GM04503 (cell line): ENCODE measurements at regions not wholly inside any gene's neighbourhood (a gene's known extent, or its start where the extent isn't known, plus 50 kb on each side); places are given as distances from the start of the nearest gene placed in this dataset.

Source experiments
- DNase-seq: peaks from one replicate; pipeline ENCODE4 v3.0.0-alpha.2; 2012; ENCODE audit warnings: low read depth

DNA sequence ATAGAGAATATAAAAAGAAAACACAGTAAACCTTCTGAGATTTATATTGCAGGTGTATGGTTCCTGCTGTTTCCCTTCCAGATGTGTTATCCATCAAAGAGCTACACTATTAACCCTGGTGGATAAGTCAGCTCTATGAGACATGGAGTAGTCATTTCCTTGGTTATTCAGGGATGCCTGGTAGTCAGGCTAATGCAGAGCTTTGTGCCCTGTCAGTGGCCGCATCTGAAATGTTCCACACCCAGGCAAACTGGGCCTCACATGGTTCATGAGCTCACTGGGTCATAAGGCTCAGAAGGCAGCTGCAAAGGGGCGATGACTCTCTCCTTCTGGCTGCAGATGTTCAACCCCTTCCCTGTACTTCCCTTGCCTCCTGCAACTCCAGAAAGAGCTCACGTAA is 473.6 kb downstream of the EPHA7 start:
- no peak for DNase-seq

DNA sequence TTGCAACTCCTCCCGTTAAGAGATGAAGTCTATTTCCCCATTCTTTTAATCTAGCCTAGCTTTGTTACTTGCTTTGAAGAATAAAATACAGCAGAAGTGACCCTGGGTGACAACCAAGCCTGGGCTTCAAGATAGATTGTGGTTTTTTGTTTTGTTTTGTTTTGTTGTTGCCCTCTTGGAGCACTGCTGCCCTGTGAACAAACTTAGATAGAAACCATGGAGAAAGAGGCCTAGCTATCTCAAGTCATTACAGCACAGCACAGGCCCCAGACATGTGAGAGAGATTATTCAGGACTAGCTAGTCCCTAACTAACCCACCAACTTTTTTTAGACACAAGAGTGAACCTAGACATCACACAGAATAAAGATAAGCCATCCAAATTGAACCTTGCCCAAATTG is 475.2 kb downstream of the EPHA7 start:
- no peak for DNase-seq

DNA sequence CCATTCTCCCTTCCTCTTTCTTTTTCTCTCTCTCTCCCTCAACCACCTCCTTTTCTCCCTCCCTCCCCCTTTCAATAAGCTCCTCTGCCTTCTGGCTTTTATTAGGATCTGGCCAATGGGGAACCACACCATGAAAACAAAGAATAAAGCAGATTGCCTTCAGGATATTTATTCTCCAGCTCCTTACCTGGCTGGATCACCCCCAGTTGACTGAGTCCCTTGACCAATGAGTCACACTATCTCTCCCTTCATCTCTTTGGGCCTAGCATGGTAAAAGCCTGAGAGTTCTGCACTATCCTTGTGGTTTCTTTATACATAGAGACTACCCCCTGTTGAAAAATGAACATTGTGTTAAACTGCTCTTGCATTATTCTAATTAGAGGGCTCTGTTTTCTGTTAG is 476.8 kb downstream of the EPHA7 start:
- DNase-seq, result no peak

DNA sequence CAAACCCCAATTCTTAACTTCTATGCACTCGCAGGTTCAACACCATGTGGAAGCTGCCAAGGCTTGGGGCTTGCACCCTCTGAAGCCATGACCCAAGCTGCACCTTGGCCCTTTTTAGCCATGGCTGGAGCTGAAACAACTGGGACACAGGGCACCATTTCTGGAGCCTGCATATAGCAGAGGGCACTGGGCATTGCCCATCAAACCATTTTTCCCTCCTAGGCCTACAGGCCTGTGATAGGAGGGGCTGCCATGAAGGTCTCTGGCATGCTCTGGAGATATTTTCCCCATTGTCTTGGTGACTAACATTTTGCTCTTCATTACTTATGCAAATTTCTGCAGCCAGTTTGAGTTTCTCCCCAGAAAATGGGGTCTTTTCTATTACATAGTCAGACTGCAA is 484.7 kb downstream of the EPHA7 start:
- DNase-seq, result no peak

DNA sequence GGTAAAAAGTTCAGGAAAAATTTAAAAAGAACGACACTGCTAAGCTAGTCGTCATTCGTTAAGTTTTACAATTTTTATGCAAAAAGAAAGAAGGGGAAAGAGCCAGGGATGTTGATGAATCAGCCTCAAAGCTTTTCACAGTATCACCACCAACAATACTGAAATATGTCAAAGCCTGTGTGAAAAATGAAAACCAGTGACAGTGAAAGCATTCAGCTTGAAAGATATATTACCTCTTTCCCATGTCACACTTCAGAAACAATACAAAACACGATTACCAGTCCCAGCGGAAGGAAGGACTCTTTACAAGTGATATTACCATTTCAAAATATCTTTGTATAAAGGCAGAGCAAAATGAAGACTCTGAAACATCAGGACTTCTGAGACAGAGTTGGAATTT is 489.2 kb downstream of the EPHA7 start:
- no peak for DNase-seq

DNA sequence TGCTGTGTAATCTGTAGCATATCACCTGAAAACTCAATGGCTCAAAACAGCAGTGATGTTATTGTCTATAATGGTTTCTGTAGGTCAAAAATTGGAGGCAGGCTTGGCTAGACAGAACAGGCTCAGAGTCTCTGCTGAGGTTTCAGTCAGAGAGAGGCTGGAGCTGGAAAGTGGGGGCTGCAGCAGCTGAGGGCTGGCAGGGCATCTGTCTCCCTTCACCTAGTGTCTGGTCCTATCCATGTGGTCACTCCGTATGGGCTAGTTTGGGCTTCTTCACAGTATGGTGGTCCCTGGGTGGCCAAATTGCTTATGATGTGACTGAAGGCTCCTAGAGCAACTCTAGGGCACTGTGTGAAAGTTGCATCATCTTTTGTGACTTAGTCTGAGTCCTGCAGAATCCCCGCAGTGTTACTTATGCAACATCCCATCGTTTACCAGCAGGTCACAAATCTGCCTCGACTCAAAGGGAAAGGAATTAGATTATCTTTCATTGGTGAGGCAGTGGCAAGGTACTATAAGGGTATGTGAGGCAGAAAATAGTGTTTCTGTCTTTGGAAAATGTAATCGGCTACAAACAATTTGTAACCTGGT is 497.0 kb downstream of the EPHA7 start:
- no peak for DNase-seq

DNA sequence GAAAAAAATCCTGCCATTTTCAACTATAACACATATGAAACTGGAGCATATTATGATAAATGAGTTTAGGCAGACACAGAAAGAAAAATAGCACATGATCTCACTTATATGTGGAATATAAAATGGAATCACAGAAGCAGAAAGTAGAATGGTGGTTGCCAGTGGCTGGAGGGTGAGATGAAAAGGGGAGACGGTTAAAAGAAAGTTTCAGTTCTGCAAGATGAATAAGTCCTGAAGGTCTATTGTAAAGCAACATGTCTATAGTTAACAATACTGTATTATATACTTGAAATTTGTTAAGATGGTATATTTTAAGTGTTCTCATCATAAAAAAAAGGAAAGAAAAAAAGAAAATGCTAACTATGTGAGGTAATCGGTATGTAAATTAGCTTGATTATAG is 503.9 kb downstream of the EPHA7 start:
- DNase-seq, result no peak

DNA sequence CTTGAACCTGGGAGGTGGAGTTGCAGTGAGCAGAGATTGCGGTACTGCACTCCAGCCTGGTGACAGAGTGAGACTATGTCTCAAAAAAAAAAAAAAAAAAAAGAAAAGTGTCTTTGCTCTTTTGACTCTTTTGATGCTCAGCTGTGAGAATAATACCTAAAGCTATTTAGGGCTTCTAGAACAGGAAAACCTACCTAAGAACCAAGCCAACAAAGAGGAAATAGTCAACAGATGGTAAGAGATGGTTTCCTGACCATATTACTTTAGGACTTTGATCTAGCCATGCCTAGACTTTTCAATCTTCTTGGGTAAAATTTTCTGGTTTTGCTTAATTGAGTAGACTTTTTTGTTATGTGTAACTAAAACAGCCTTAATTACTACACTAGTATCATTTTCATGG is 508.1 kb downstream of the EPHA7 start:
- DNase-seq, result no peak

DNA sequence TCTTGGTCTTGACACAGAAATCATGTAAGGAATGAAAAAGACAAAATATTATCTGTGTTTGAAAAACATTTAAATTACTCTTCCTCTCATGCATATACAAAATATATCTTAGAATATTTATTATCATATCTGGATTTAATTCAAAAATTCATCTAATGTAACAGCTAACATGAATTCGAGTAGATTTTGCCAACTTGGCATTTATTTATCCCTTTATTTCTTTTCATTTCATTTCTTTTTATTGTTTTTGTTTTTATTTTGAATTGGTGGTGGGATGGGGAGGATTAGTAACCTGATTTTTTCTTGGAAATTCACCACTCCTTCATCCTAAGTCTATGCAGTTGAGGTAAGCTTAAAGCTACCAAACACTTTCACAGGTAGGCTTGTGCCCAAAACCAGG is 508.7 kb downstream of the EPHA7 start:
- no peak for DNase-seq

DNA sequence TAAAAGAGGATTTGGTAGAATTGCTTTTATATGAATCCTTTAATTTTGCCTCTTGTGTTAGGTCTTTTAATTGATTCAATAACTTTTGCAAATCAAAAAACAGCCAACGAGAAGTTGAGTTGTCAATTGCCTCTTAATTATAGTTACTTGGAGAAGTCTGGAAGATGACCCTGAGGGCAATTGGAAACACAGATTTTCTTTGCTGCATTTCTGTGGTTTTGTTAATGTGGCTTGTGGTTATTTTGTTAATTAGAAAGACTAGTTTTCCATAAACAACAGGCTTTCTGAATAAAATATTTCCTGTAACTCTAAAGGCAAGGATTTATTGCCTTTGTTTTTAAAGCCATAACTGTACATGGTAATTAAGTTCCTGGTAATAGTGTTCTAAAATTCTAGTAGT is 513.0 kb downstream of the EPHA7 start:
- no peak for DNase-seq

DNA sequence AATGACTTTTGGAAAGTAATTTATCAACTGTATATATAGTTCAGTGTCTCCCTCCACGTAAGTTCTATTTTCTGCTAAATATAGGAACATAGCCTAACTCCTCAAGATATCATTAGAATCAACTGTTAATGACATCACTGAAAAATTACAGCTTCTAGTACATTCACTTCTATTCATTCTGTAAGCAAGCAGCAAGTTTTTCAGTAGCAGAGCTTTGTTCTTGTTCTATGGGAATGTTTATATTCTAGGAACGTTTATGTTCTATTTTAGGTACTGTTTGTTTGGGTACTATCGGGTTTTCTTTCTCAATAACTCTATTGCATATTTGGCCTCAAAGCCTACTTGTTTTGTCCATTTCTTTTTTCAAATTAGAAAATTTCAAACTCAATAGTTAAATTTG is 525.6 kb downstream of the EPHA7 start:
- DNase-seq, result no peak

DNA sequence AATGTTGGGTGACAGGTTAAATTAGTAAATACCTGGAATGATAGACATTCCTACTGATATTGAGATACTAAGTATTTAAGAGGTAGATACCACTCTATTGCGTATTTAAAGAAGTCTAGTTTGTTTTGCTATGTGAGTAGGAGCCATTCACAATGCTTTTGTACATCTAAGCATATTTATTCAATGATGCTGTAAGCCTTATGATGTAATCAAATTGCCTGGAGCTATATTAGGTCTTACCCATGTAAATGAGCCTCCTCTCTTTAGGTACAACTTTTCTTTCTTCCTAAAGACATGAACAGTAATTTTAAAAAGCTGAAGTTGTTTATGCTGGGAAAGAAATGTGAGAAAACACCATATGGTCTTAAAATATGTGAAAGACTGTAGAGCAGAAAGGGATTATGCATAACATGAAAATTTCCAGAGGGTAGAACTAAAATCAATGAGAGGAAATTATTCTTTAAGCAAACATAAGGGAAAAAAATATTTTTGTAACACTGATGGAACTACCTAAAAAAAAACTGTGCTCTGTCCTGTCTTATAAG is 526.7 kb downstream of the EPHA7 start:
- DNase-seq, result no peak

DNA sequence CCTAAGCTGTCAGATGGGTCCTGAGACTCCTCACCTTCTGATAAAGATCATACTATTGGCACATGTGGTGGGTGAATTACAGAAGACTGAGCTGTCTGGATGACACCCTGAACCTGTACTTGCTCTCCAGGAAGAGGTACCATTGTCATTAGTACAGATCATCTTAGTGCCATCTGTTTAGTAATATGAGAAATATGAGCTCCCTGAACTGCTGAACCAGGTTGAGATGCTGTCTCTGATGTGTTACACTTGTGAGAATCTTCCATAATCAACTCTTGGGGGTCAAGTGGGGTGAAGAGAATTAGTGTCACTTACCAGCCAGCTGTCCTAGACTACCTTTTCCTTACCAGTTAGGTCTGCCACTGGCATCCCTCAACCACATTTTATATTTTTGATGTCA is 531.0 kb downstream of the EPHA7 start:
- DNase-seq, result no peak

DNA sequence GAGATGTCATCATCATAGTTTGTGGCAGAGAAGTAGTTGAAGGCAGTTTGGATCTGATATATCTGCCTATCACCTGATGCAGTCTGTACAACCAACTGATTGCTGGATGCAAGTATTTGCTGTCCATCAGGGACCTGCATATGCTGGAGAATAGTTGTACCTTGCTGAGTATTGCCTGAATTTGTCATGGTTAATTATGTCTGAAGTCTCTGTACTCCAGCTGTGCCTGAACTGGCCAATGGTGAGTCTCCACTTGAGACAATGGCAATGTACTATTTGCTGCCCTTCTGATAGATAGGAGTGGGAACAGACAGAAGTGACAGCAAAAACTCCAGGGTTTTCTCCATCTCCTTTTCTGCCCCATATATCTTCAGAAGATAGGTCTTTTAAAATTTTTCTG is 531.5 kb downstream of the EPHA7 start:
- no peak for DNase-seq

DNA sequence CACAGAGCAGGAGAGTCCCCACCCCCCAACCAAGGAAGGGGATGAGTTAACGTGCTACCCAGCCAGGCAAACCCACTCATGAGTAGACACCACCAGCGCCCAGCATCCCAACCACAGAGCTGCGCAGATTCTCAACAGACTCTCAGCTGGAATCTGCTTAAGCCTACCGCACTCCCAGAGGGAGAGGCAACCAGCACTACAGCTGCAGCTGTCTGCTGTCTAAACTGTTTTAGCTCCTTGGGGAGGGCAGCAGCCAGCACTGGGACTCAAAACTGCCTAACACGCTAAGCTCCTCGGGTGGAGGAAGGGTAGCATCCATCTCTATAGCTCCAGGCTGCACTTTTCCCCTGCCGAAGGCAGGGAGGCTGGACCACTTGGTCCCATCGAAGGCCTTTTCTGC is 539.8 kb downstream of the EPHA7 start:
- DNase-seq, result no peak

DNA sequence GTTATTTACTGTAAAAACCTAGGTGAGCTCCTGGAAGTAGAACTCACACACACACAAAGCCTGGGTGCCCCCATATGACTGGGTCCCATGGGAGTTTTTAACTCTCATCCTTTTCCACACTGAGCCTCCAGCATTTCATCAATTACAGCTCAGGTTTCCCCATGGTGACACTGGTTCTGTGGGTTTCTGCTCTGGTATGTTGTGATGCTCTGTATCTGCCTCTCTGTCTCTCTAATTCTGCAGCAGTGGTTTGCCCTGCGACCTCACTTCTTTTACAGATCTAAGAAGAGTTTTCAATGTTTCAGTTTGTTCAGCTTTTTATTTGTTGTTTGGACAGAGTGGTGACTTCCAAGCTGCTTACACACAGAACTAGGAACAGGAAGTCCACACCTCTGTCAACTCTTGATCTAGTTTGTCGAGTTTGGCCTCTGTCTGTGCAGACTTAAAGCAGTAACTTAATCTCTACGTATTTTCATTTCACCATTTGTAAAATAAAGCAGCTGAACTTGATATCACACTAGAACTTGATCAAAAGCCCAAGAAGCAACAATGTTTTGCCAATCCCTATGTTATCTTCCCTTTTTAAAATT is 554.3 kb downstream of the EPHA7 start:
- no peak for DNase-seq

DNA sequence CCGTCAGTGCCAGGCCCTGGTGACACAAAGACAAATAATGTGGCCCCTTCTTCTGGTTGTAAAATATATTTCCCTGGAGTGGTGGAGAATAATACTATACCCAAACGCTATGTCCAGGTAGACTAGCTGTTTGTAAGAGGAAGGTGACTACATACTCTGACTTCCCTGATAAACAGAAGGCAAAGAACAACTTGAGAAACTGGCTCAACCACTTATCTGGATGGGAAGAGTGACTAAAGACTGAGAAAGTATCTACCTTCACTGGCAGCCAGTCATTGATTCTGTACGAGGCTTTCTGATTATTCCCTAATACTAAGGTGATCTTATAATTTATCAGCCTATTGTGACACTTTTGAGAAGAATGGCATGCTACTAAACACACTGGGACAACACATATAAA is 569.7 kb downstream of the EPHA7 start:
- no peak for DNase-seq

DNA sequence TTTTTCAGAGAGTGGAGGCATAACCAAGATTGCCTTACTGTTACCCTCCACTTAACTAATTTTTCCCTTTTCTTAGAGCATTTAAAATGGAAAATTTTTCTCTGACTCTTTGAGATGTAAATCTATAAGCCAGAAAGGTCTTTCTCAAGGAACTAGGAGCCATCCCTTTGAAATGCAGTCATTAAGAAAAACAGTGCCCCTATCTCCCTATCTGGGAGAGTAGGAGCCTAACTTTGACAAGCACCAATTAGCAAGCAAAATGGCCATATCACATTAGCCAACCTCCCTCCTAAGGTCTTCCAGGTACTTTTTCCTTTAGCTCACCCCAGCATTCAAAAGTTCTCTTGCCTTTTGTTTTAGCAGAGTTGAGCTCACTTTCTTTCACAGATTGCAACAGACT is 570.5 kb downstream of the EPHA7 start:
- DNase-seq, result no peak

DNA sequence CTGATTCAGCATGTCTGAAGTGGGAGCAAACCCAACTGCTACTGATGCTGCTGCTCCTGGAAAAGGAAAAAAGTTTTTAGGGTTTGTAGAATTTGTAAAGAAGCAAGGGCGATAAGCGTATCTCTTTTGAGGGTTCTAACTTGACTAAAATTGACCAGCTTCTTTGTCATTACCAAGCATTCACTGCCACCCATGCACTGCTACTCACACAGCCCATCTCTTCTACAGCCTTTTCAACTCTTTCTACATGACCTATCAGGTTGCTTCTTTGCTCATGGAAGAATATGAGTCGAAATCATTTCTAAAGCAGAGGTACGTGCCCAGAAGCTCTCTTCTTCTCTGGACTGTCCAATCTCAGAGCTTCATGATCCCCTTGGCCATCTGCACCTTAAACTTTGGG is 570.9 kb downstream of the EPHA7 start:
- DNase-seq, result no peak

DNA sequence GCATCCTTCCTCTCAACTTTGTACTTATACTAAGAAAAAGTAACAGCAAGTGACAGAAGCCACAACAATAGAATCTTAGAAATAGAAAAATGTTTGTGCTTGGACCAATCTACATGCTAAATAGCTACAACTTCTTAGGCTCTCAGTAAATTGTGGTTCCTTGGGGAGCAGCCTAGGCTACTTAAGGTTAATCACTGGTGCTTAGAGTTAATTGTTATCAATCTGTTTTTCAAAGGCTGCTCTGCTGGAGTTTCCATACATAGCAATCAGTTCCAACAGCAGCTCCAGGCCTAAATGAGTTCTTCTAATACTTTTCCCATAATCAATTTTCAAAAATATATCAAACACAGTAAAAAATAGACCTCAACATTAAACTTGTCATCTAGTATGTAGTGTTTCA is 571.4 kb downstream of the EPHA7 start:
- DNase-seq, result no peak

DNA sequence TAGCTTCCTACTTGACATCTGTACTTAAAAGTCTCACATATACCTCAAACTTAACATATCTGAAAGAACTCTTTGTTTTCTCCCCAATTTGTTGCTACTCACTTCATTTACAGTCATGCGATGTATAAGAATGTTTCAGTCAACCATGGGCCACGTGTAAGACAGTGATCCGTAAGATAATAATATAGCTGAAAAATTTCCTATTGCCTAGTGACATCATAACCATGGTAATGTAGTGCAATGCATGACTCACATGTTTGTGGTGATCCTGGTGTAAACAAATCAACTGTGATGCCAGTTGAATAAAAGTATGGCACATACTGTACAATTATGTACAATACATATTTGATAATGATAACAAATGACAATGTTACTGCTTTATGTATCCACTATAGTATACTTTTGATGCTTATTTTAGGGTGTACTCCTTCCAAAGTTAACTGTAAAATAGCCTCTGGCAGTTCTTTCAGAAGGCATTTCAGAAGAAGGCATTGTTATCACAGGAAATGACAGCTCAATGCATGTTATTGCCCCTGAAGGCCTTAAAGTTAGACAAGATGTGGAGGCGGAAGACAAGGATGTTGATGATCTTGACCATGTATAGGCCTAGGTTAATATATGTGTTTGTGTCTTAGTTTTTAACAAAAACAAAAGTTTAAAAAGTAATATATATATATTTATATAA is 579.0 kb downstream of the EPHA7 start:
- no peak for DNase-seq

DNA sequence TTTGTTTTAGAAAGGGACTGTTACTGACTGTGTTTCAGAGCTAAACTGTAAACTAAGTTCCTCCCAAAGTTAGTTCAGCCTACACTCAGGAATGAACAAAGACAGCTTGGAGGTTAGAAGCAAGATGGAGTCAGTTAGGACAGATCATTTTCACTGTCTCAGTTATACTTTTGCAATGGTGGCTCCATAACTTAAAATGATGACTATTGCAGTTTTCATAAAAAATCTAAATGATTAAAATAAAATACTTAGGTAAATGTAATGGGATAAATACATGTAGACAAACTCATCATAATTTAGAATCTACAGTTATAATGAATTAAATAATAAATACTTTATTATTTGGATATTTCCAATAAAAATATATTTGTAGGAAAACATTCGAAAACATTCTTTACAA is 590.6 kb downstream of the EPHA7 start:
- no peak for DNase-seq

DNA sequence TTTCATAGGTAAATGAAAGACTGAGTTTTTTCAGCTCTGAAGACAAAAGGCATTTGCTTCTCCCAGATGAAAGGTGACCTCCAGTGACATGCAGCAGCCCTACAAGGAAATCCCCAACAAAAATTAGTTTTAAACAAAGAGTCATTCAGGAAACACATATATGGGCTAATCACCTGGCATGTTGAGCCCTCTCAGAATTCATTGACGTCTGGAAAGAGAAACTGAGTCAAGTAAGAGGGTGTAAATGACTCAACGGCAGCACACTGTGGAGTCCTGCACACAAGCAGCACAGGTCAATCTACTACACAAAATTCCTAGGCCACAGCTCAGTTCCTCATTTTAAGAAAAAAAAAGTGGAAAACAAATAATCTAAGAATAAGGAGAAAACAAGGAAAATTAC is 592.3 kb downstream of the EPHA7 start:
- DNase-seq, result no peak

DNA sequence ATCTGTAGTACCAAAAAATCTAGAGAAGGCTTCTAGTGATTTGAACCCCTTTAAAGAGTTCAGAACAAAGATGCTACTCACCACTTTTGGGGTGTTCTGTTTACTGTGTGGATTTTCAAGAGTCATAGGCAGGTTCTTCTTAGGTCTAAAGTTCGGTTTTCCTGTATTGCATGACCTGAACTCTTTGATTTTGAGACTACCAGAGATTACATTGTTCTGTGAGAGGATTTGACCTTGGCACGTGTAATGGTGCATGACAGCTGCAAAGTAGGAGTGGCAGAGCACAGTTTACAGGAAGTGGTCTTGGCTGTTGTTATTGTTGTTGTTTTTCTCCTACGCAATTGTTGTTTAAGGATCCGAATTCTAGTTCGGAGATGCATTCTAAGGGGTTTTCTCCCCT is 592.7 kb downstream of the EPHA7 start:
- DNase-seq, result no peak
